Effector memory CD4-positive, alpha-beta T cell (primary cell): ENCODE measurements at regions not wholly inside any gene's neighbourhood (a gene's known extent, or its start where the extent isn't known, plus 50 kb on each side); places are given as distances from the start of the nearest gene placed in this dataset.
"Not testable (repeated sequence)": the region's sequence is repeated elsewhere in the genome, so short reads cannot be mapped to it uniquely, and the experiment has no call there.

ENCODE experiments used
- DNase-seq, 3 donors: peaks; one replicate each; pipeline ENCODE4 v3.0.0-alpha.2; 2020
- H3K27ac ChIP-seq: 2 replicates; pipeline ENCODE4 v1.7.0; 2013; ENCODE audit warnings: mild to moderate bottlenecking, low read length, moderate library complexity; ENCODE audit not compliant: insufficient read depth, poor library complexity, severe bottlenecking
- H3K27me3 ChIP-seq: replicated peaks from 2 replicates; pipeline ENCODE4 v1.7.0; 2013; ENCODE audit warnings: mild to moderate bottlenecking, low read length; ENCODE audit not compliant: insufficient read depth, control insufficient read depth, poor library complexity, severe bottlenecking
- H3K36me3 ChIP-seq: 2 replicates; pipeline ENCODE4 v1.7.0; 2013; ENCODE audit warnings: mild to moderate bottlenecking, low read length, moderate library complexity; ENCODE audit not compliant: control insufficient read depth, insufficient read depth
- H3K4me1 ChIP-seq: 2 replicates; pipeline ENCODE4 v1.7.0; 2013; ENCODE audit warnings: low read length, mild to moderate bottlenecking; ENCODE audit not compliant: control insufficient read depth, insufficient read depth, poor library complexity, severe bottlenecking
- H3K4me3 ChIP-seq: 2 replicates; pipeline ENCODE4 v1.7.0; 2013; ENCODE audit warnings: low read length, low read depth, mild to moderate bottlenecking; ENCODE audit not compliant: insufficient read depth, poor library complexity, severe bottlenecking
- H3K9me3 ChIP-seq: 2 replicates; pipeline ENCODE4 v1.7.0; 2013; ENCODE audit warnings: mild to moderate bottlenecking, low read length, moderate library complexity; ENCODE audit not compliant: control insufficient read depth

DNA sequence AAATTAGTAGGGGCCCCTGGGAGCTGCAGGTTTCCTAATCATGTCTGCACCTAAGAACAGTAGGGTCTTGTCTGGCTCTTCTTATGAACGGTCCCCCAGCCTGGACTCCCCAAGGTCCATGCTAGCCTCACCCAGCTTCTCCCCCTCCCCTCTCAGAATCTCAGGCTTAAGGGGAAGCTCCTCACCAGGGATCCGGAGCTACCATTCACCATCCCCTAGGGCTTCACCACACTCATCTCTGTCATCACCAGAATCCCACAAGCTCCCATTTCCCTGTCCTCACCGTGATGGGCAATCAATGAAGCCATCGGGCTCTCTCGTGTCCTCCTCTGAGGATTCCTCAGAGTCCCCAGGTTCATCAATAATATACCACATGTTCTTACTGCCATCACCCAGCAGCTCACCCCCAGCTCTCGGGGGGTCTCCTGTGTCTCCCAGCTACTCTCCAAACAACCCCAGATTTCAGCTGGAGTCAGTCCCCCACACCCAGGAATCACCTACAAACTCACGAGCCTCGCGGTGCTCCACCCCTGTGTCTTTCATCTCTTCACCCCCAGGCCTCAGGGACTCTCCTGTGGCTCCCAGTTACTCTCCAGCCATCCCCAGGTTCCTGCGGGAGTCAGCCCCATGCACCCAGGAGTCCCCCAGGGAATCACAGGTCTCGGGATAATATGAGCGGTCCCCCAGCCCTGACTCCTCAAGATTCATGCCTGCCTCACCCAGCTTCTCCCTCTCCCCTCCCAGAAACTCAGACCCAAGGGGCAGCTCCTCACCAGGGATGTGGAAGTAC lies 335.6 kb downstream of the CWH43 start:
- H3K9me3 ChIP-seq, H3K36me3 ChIP-seq, DNase-seq, H3K27ac ChIP-seq, H3K27me3 ChIP-seq, H3K4me1 ChIP-seq, H3K4me3 ChIP-seq: not testable (repeated sequence)

DNA sequence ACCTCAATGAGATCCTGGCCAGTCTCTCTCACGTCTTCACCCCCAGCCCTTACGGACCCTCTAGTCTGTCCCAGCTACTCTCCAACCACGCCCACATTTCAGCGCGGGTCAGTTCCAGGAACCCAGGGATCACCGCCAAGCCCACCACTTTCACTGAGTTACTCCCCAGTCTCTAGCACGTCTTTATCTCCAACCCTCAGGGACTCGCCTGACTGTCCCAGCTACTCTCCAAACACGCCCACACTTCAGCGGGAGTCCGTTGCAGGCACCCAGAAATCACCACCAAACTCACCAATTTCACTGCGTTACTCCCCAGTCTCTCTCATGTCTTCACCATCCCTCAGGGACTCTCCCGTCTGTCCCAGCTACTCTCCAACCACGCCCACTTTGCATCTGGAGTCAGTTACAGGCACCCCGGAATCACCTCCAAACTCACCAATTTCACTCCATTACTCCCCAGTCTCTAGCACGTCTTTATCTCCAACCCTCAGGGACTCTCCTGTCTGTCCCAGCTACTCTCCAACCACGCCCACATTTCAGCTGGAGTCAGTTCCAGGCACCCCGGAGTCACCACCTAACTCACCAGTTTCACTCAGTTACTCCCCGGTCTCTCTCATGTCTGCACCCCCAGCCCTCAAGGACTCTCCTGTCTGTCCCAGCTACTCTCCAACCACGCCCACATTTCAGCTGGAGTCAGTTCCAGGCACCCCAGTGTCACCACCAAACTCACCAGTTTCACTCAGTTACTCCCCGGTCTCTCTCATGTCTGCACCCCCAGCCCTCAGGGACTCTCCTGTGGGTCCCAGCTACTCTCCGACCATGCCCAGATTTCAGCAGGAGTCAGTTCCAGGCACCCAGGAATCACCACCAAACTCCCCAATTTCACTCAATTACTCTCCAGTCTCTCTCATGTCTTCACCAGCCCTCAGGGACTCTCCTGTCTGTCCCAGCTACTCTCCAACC lies 336.8 kb downstream of the CWH43 start:
- H3K27ac ChIP-seq, DNase-seq, H3K36me3 ChIP-seq, H3K9me3 ChIP-seq, H3K27me3 ChIP-seq, H3K4me3 ChIP-seq, H3K4me1 ChIP-seq: not testable (repeated sequence)

DNA sequence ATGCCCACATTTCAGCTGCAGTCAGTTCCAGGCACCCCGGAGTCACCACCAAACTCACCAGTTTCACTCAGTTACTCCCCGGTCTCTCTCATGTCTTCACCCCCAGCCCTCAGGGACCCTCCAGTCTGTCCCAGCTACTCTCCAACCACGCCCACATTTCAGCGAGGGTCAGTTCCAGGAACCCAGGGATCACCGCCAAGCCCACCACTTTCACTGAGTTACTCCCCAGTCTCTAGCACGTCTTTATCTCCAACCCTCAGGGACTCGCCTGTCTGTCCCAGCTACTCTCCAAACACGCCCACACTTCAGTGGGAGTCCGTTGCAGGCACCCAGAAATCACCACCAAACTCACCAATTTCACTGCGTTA lies 337.5 kb downstream of the CWH43 start:
- DNase-seq, H3K27ac ChIP-seq, H3K9me3 ChIP-seq, H3K4me1 ChIP-seq, H3K36me3 ChIP-seq, H3K4me3 ChIP-seq, H3K27me3 ChIP-seq: not testable (repeated sequence)
